PC-9 (cell line): ENCODE measurements at regions not wholly inside any gene's neighbourhood (a gene's known extent, or its start where the extent isn't known, plus 50 kb on each side); places are given as distances from the start of the nearest gene placed in this dataset.

Experiments used
- BruUV-seq: library from RNA; stranded (reverse); fragments of 400-500 nt; replicated peaks from 2 replicates; lab custom pipeline; 2021; lab: Mats Ljungman, UMichigan
- CTCF ChIA-PET: fragments of 300-600 bp; sonication (Branson Sonifier 250); formaldehyde crosslinking; loops from one replicate; lab custom pipeline; 2022; ENCODE audit warnings: antibody characterized with exemption; lab: Charles Lee
- POLR2A ChIA-PET: fragments of 300-600 bp; sonication (Branson Sonifier 250); formaldehyde crosslinking; loops from one replicate; lab custom pipeline; 2022; ENCODE audit warnings: antibody characterized with exemption; ENCODE audit not compliant: unreplicated experiment; lab: Charles Lee
- DNase-seq, 2 experiments: peaks; one replicate each; pipeline versions ENCODE4 v3.0.0 to v3.0.0-alpha.2; 2015 to 2022; ENCODE audit warnings: mixed read lengths in 1 of 2
- H2AFZ ChIP-seq: fragments of 200-600 bp; sonication (generic); 2 replicates; pipeline ENCODE4 v1.8.1; 2017; ENCODE audit warnings: antibody characterized with exemption
- H3F3A ChIP-seq: fragments of 200-600 bp; sonication (generic); 2 replicates; pipeline ENCODE4 v1.8.1; 2017; ENCODE audit warnings: antibody characterized with exemption, mild to moderate bottlenecking, low read depth; ENCODE audit not compliant: insufficient read depth
- H3K27ac ChIP-seq: fragments of 200-600 bp; sonication (generic); 2 replicates; pipeline ENCODE4 v1.6.1; 2016; ENCODE audit warnings: mixed run types
- H3K27me3 ChIP-seq: fragments of 200-600 bp; sonication (generic); 2 replicates; pipeline ENCODE4 v1.6.1; 2016; ENCODE audit warnings: low read depth, mixed run types; ENCODE audit not compliant: insufficient read depth
- H3K36me3 ChIP-seq: fragments of 200-600 bp; sonication (generic); 2 replicates; pipeline ENCODE4 v1.6.1; 2016; ENCODE audit warnings: low read depth, mixed run types
- H3K4me1 ChIP-seq: fragments of 200-600 bp; sonication (generic); replicated peaks from 2 replicates; pipeline ENCODE4 v1.6.1; 2016; ENCODE audit warnings: mixed run types; ENCODE audit not compliant: insufficient read depth
- H3K4me2 ChIP-seq: fragments of 200-600 bp; sonication (generic); 2 replicates; pipeline ENCODE4 v1.6.1; 2017; ENCODE audit warnings: mixed run types
- H3K4me3 ChIP-seq: fragments of 200-600 bp; sonication (generic); 2 replicates; pipeline ENCODE4 v1.6.1; 2016; ENCODE audit warnings: mixed run types
- H3K79me2 ChIP-seq: fragments of 200-600 bp; sonication (generic); 2 replicates; pipeline ENCODE4 v1.6.1; 2017; ENCODE audit warnings: low read depth, mixed run types
- H3K9me2 ChIP-seq: fragments of 200-600 bp; sonication (generic); 2 replicates; pipeline ENCODE4 v1.8.1; 2017; ENCODE audit warnings: mild to moderate bottlenecking; ENCODE audit not compliant: insufficient read depth
- H3K9me3 ChIP-seq: fragments of 200-600 bp; sonication (generic); 2 replicates; pipeline ENCODE4 v1.8.1; 2016; ENCODE audit warnings: low read depth; ENCODE audit not compliant: insufficient read depth
- H4K20me1 ChIP-seq: fragments of 200-600 bp; sonication (generic); 2 replicates; pipeline ENCODE4 v1.8.1; 2017; ENCODE audit not compliant: insufficient read depth
- CTCF ChIP-seq: fragments of 200-600 bp; sonication (generic); conservative IDR thresholded peaks from 2 replicates; pipeline ENCODE4 v1.6.1; 2017; ENCODE audit warnings: mixed run types, antibody characterized with exemption, mild to moderate bottlenecking, moderate library complexity
- EZH2 ChIP-seq: fragments of 200-600 bp; sonication (generic); IDR thresholded peaks from 2 replicates; pipeline ENCODE4 v1.8.0; 2017; ENCODE audit warnings: antibody characterized with exemption, low read depth
- intact Hi-C: fragments of 100-400 bp; cut with micrococcal nuclease; formaldehyde crosslinking; loops from one replicate; pipeline ENCODE4 v1.10.0; 2022; ENCODE audit not compliant: unreplicated experiment

GRCh38 chr12:89992668-89993451 is 284.2 kb upstream of the ATP2B1 start:
- Histone ChIP-seq H3K4me2 (no peak overlapping the region), H4K20me1 (no peaks in the 10 kb centered on the region), H3K4me3 (no peak overlapping the region), H3K27ac (no peak overlapping the region), H3K9me2 (no peaks in the 10 kb centered on the region; the same call in 1 of the 2 replicates), H3K36me3 (no peaks in the 10 kb centered on the region), H3K79me2 (no peaks in the 10 kb centered on the region), H3K9me3 (peaks cover 17% of the 10 kb centered on the region), H3K4me1 (no peaks in the 10 kb centered on the region), H3K27me3 (no peaks in the 10 kb centered on the region), H3F3A (no peaks in the 10 kb centered on the region), H2AFZ (no peak overlapping the region)
- ChIA-PET CTCF (no interaction called here), POLR2A (interaction anchor here (0.8 kb wide), 1 partner anchor 31 kb away, joined by 7 read pairs; no protein-coding TSS in a partner anchor)
- TF ChIP-seq CTCF (no peak), EZH2 (no peak)
- intact Hi-C loops: no loop called here
- DNase-seq: no peak
- BruUV-seq: no TSS peak

- Histone ChIP-seq H3K9me2 (no peaks in the 10 kb centered on the region; the same call in 1 of the 2 replicates), H3F3A (no peaks in the 10 kb centered on the region), H3K79me2 (no peaks in the 10 kb centered on the region), H3K27me3 (no peaks in the 10 kb centered on the region), H3K36me3 (no peaks in the 10 kb centered on the region), H2AFZ (no peak overlapping the region), H4K20me1 (no peaks in the 10 kb centered on the region), H3K9me3 (peaks cover 17% of the 10 kb centered on the region), H3K27ac (no peak overlapping the region), H3K4me1 (no peaks in the 10 kb centered on the region), H3K4me3 (no peak overlapping the region), H3K4me2 (no peak overlapping the region)
- CTCF ChIA-PET: no interaction called here
- no peak for DNase-seq
- no TSS peak for BruUV-seq
- TF ChIP-seq EZH2: no peak
- no peak for TF ChIP-seq CTCF
- intact Hi-C loops: no loop called here
- POLR2A ChIA-PET: no interaction called here
Measured at GRCh38 chr12:89991807-89992590, 283.4 kb upstream of the ATP2B1 start.

GRCh38 chr12:89988188-89988915 is 279.7 kb upstream of the ATP2B1 start:
- ChIA-PET CTCF (no interaction called here), POLR2A (interaction anchor here (0.6 kb wide), 1 partner anchor 395 kb away, joined by 3 read pairs; no protein-coding TSS in a partner anchor)
- no peaks in the 10 kb centered on the region for H3K79me2 ChIP-seq
- no peaks in the 10 kb centered on the region for H3K36me3 ChIP-seq
- no peak overlapping the region for H2AFZ ChIP-seq
- H3K4me1 ChIP-seq: no peaks in the 10 kb centered on the region
- TF ChIP-seq EZH2 (no peak), CTCF (no peak)
- no peaks in the 10 kb centered on the region; the same call in 1 of the 2 replicates for H3K9me2 ChIP-seq
- no peak for DNase-seq
- H3K27ac ChIP-seq: no peak overlapping the region
- H3K4me2 ChIP-seq: no peak overlapping the region
- H3K27me3 ChIP-seq: no peaks in the 10 kb centered on the region
- intact Hi-C loops: no loop called here
- BruUV-seq: no TSS peak
- no peak overlapping the region for H3K4me3 ChIP-seq
- H4K20me1 ChIP-seq: no peaks in the 10 kb centered on the region
- peaks cover 8% of the 10 kb centered on the region; the same call in 1 of the 2 replicates for H3K9me3 ChIP-seq
- H3F3A ChIP-seq: no peaks in the 10 kb centered on the region
